Mesothelial cell of epicardium (in vitro differentiated cells): ENCODE measurements at regions not wholly inside any gene's neighbourhood (a gene's known extent, or its start where the extent isn't known, plus 50 kb on each side); places are given as distances from the start of the nearest gene placed in this dataset.
"Not testable (repeated sequence)": the region's sequence is repeated elsewhere in the genome, so short reads cannot be mapped to it uniquely, and the experiment has no call there.

Source experiments
- DNase-seq, 2 experiments: peaks; one replicate each; pipeline ENCODE4 v3.0.0; 2021; ENCODE audit warnings: low spot score in 2 of 2; ENCODE audit not compliant: unreplicated experiment in 2 of 2
- H3K27ac Mint-ChIP-seq: 2 replicates; pipeline ENCODE4 v1.8.0; 2021; ENCODE audit warnings: mixed read lengths
- H3K27me3 Mint-ChIP-seq: 2 replicates; pipeline ENCODE4 v1.8.0; 2021; ENCODE audit warnings: low read depth, mixed read lengths
- H3K36me3 Mint-ChIP-seq: 2 replicates; pipeline ENCODE4 v1.8.0; 2021; ENCODE audit warnings: mixed read lengths
- H3K4me1 Mint-ChIP-seq: 2 replicates; pipeline ENCODE4 v1.8.0; 2021; ENCODE audit warnings: mixed read lengths
- H3K4me3 Mint-ChIP-seq: 2 replicates; pipeline ENCODE4 v1.8.0; 2021; ENCODE audit warnings: mild to moderate bottlenecking, moderate library complexity, mixed read lengths
- H3K9me3 Mint-ChIP-seq: 2 replicates; pipeline ENCODE4 v1.8.0; 2021; ENCODE audit warnings: mixed read lengths
- TF ChIP-seq, protein P1 (sequence below): fragments of 200-600 bp; sonication (generic); IDR thresholded peaks from one replicate; pipeline ENCODE4 v1.5.0; 2021; ENCODE audit warnings: antibody characterized with exemption; ENCODE audit not compliant: unreplicated experiment

GRCh38 chr3:38957296-38957695 is 94.4 kb downstream of the SCN11A start:
- TF ChIP-seq, protein P1, sequence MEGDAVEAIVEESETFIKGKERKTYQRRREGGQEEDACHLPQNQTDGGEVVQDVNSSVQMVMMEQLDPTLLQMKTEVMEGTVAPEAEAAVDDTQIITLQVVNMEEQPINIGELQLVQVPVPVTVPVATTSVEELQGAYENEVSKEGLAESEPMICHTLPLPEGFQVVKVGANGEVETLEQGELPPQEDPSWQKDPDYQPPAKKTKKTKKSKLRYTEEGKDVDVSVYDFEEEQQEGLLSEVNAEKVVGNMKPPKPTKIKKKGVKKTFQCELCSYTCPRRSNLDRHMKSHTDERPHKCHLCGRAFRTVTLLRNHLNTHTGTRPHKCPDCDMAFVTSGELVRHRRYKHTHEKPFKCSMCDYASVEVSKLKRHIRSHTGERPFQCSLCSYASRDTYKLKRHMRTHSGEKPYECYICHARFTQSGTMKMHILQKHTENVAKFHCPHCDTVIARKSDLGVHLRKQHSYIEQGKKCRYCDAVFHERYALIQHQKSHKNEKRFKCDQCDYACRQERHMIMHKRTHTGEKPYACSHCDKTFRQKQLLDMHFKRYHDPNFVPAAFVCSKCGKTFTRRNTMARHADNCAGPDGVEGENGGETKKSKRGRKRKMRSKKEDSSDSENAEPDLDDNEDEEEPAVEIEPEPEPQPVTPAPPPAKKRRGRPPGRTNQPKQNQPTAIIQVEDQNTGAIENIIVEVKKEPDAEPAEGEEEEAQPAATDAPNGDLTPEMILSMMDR = no peak
- Mint-ChIP-seq H3K4me1 (peaks cover 22% of the 10 kb centered on the region), H3K27me3 (peaks cover 5% of the 10 kb centered on the region), H3K27ac (no peak overlapping the region), H3K9me3 (no peaks in the 10 kb centered on the region), H3K4me3 (no peak overlapping the region), H3K36me3 (no peaks in the 10 kb centered on the region)
- DNase-seq = no peak

GRCh38 chr3:38952721-38953120 is 99.0 kb downstream of the SCN11A start:
- no peak for DNase-seq
- Mint-ChIP-seq H3K9me3 (no peaks in the 10 kb centered on the region), H3K4me3 (no peak overlapping the region), H3K4me1 (no peaks in the 10 kb centered on the region), H3K36me3 (no peaks in the 10 kb centered on the region), H3K27me3 (peaks cover 8% of the 10 kb centered on the region), H3K27ac (no peak overlapping the region)
- TF ChIP-seq, protein P1 = no peak

DNA sequence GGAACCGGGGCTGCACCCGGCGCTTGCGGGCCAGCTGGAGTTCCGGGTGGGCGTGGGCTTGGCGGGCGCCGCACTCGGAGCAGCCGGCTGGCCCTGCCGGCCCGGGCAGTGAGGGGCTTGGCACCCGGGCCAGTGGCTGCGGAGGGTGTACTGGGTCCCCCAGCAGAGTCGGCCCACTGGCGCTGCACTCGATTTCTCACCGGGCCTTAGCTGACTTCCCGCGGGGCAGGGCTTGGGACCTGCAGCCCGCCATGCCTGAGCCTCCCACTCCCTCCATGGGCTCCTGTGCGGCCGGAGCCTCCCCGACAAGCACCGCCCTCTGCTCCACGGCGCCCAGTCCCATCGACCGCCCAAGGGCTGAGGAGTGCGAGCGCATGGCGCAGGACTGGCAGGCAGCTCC is 100.6 kb downstream of the SCN11A start:
- H3K27ac Mint-ChIP-seq, H3K36me3 Mint-ChIP-seq, H3K9me3 Mint-ChIP-seq, H3K4me1 Mint-ChIP-seq, H3K4me3 Mint-ChIP-seq, DNase-seq, H3K27me3 Mint-ChIP-seq: not testable (repeated sequence)

GRCh38 chr3:38950581-38950980 is 101.2 kb downstream of the SCN11A start:
- Mint-ChIP-seq H3K9me3 (no peaks in the 10 kb centered on the region), H3K36me3 (no peaks in the 10 kb centered on the region), H3K4me3 (no peak overlapping the region), H3K4me1 (no peaks in the 10 kb centered on the region), H3K27me3 (peaks cover 8% of the 10 kb centered on the region), H3K27ac (no peak overlapping the region)
- DNase-seq = no peak
- TF ChIP-seq, protein P1 = no peak

- DNase-seq = no peak
- H3K4me1 Mint-ChIP-seq = no peaks in the 10 kb centered on the region
- no peaks in the 10 kb centered on the region for H3K36me3 Mint-ChIP-seq
- TF ChIP-seq, protein P1 = no peak
- no peak overlapping the region for H3K27ac Mint-ChIP-seq
- H3K9me3 Mint-ChIP-seq = no peaks in the 10 kb centered on the region
- H3K4me3 Mint-ChIP-seq = no peak overlapping the region
- peaks cover 8% of the 10 kb centered on the region for H3K27me3 Mint-ChIP-seq
Observed at GRCh38 chr3:38949994-38950393, 101.8 kb downstream of the SCN11A start.

- Mint-ChIP-seq H3K4me3 (no peak overlapping the region), H3K36me3 (no peaks in the 10 kb centered on the region)
- DNase-seq = no peak
Observed at GRCh38 chr3:38940394-38940793, 111.3 kb downstream of the SCN11A start.

More at GRCh38 chr3:38940394-38940793, 111.3 kb downstream of the SCN11A start:
- H3K4me1 Mint-ChIP-seq = no peaks in the 10 kb centered on the region
- H3K9me3 Mint-ChIP-seq = peaks cover 19% of the 10 kb centered on the region
- H3K27ac Mint-ChIP-seq = no peak overlapping the region
- TF ChIP-seq, protein P1 = no peak
- no peaks in the 10 kb centered on the region for H3K27me3 Mint-ChIP-seq
